Stimulated activated CD4-positive, alpha-beta T cell treated with anti-CD3 and anti-CD28 coated beads, Interleukin-12 subunit alpha, Interleukin-12 subunit beta, amount 100 ng/mL, for 4 hours (primary cell): ENCODE measurements at regions not wholly inside any gene's neighbourhood (a gene's known extent, or its start where the extent isn't known, plus 50 kb on each side); places are given as distances from the start of the nearest gene placed in this dataset.
A peak's percentile ranks its signal among the peaks of the same experiment; 100 is the strongest.

Source experiments
- DNase-seq: peaks from one replicate; pipeline ENCODE4 v3.0.0-alpha.2; 2020

- no peak for DNase-seq
Measured at GRCh38 chr17:77421630-77421972, 280.8 kb downstream of the SEC14L1 start.

- no peak for DNase-seq
Measured at GRCh38 chr17:77422104-77422747, 281.5 kb downstream of the SEC14L1 start.

GRCh38 chr17:77422748-77423113 lies 282.0 kb downstream of the SEC14L1 start:
- DNase-seq, result no peak

- DNase-seq, result no peak
Measured at GRCh38 chr17:77423589-77424451, 283.1 kb downstream of the SEC14L1 start.

GRCh38 chr17:77424585-77425344 lies 284.0 kb downstream of the SEC14L1 start:
- no peak for DNase-seq

- DNase-seq, result no peak
Measured at GRCh38 chr17:77425348-77425747, 284.6 kb downstream of the SEC14L1 start.

- no peak for DNase-seq
Measured at GRCh38 chr17:77425791-77426641, 285.2 kb downstream of the SEC14L1 start.

- DNase-seq, result no peak
Measured at GRCh38 chr17:77426676-77427386, 286.1 kb downstream of the SEC14L1 start.

GRCh38 chr17:77427391-77427991 lies 286.7 kb downstream of the SEC14L1 start:
- DNase-seq, result no peak

GRCh38 chr17:77428020-77428748 lies 287.4 kb downstream of the SEC14L1 start:
- no peak for DNase-seq

GRCh38 chr17:77428749-77429368 lies 288.1 kb downstream of the SEC14L1 start:
- no peak for DNase-seq

- no peak for DNase-seq
Measured at GRCh38 chr17:77429369-77429968, 288.7 kb downstream of the SEC14L1 start.

- peak; percentile 89 for DNase-seq
Measured at GRCh38 chr17:77429969-77430752, 289.4 kb downstream of the SEC14L1 start.

GRCh38 chr17:77432034-77432661 lies 291.4 kb downstream of the SEC14L1 start:
- no peak for DNase-seq

GRCh38 chr17:77432742-77433141 lies 292.0 kb downstream of the SEC14L1 start:
- DNase-seq, result no peak

- no peak for DNase-seq
Measured at GRCh38 chr17:77433385-77434135, 292.8 kb downstream of the SEC14L1 start.

- no peak for DNase-seq
Measured at GRCh38 chr17:77434136-77435114, 293.7 kb downstream of the SEC14L1 start.
